ENCODE measurements at regions not wholly inside any gene's neighbourhood (a gene's known extent, or its start where the extent isn't known, plus 50 kb on each side); places are given as distances from the start of the nearest gene placed in this dataset.

- TF ChIP-seq POLR2A (IDR thresholded peaks at IDR 0.05) = no peak
- TF ChIP-seq, protein P1, sequence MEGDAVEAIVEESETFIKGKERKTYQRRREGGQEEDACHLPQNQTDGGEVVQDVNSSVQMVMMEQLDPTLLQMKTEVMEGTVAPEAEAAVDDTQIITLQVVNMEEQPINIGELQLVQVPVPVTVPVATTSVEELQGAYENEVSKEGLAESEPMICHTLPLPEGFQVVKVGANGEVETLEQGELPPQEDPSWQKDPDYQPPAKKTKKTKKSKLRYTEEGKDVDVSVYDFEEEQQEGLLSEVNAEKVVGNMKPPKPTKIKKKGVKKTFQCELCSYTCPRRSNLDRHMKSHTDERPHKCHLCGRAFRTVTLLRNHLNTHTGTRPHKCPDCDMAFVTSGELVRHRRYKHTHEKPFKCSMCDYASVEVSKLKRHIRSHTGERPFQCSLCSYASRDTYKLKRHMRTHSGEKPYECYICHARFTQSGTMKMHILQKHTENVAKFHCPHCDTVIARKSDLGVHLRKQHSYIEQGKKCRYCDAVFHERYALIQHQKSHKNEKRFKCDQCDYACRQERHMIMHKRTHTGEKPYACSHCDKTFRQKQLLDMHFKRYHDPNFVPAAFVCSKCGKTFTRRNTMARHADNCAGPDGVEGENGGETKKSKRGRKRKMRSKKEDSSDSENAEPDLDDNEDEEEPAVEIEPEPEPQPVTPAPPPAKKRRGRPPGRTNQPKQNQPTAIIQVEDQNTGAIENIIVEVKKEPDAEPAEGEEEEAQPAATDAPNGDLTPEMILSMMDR (IDR thresholded peaks at IDR 0.05 in 8 of 11, conservative IDR thresholded peaks at IDR 0.05 in 3 of 11) = no peak
- TF ChIP-seq POLR2AphosphoS5 (IDR thresholded peaks at IDR 0.05) = no peak
Measured at GRCh38 chr13:55467476-55467875, 1673.2 kb upstream of the PRR20A start.

Data from spleen (tissue), 7 donors.